NCI-H1048 (cell line): ENCODE measurements at regions not wholly inside any gene's neighbourhood (a gene's known extent, or its start where the extent isn't known, plus 50 kb on each side); places are given as distances from the start of the nearest gene placed in this dataset.
"Not testable (repeated sequence)": the region's sequence is repeated elsewhere in the genome, so short reads cannot be mapped to it uniquely, and the experiment has no call there.

Experiments used
- DNase-seq: peaks from one replicate; lab custom pipeline; 2025; lab: John Stamatoyannopoulos, UW

GRCh38 chr3:174336784-174337183 is 522.4 kb upstream of the NAALADL2 start:
- no peak for DNase-seq

- DNase-seq: no peak
Measured at GRCh38 chr3:174337227-174337626, 521.9 kb upstream of the NAALADL2 start.

- no peak for DNase-seq
Measured at GRCh38 chr3:174340624-174341587, 518.2 kb upstream of the NAALADL2 start.

- DNase-seq: no peak
Measured at GRCh38 chr3:174342171-174342570, 517.0 kb upstream of the NAALADL2 start.

- DNase-seq: no peak
Measured at GRCh38 chr3:174342941-174343501, 516.1 kb upstream of the NAALADL2 start.

- DNase-seq: no peak
Measured at GRCh38 chr3:174346141-174346540, 513.0 kb upstream of the NAALADL2 start.

- DNase-seq: no peak
Measured at GRCh38 chr3:174346571-174346970, 512.6 kb upstream of the NAALADL2 start.

- DNase-seq: no peak
Measured at GRCh38 chr3:174347474-174348138, 511.5 kb upstream of the NAALADL2 start.

GRCh38 chr3:174352227-174352626 is 506.9 kb upstream of the NAALADL2 start:
- no peak for DNase-seq

GRCh38 chr3:174355505-174355904 is 503.6 kb upstream of the NAALADL2 start:
- DNase-seq: no peak

- no peak for DNase-seq
Measured at GRCh38 chr3:174356596-174356995, 502.5 kb upstream of the NAALADL2 start.

- no peak for DNase-seq
Measured at GRCh38 chr3:174358252-174358651, 500.9 kb upstream of the NAALADL2 start.

GRCh38 chr3:174362556-174362955 is 496.6 kb upstream of the NAALADL2 start:
- no peak for DNase-seq

- DNase-seq: no peak
Measured at GRCh38 chr3:174363256-174363655, 495.9 kb upstream of the NAALADL2 start.

- no peak for DNase-seq
Measured at GRCh38 chr3:174365796-174366195, 493.3 kb upstream of the NAALADL2 start.

- not testable (repeated sequence) for DNase-seq
Measured at GRCh38 chr3:174366904-174367303, 492.2 kb upstream of the NAALADL2 start.

GRCh38 chr3:174376346-174376745 is 482.8 kb upstream of the NAALADL2 start:
- DNase-seq: no peak

GRCh38 chr3:174377096-174377495 is 482.0 kb upstream of the NAALADL2 start:
- DNase-seq: no peak

GRCh38 chr3:174377684-174378083 is 481.4 kb upstream of the NAALADL2 start:
- DNase-seq: no peak

GRCh38 chr3:174382878-174383277 is 476.3 kb upstream of the NAALADL2 start:
- no peak for DNase-seq

GRCh38 chr3:174387736-174388135 is 471.4 kb upstream of the NAALADL2 start:
- no peak for DNase-seq

- no peak for DNase-seq
Measured at GRCh38 chr3:174397848-174398247, 461.3 kb upstream of the NAALADL2 start.

- DNase-seq: no peak
Measured at GRCh38 chr3:174398761-174399160, 460.4 kb upstream of the NAALADL2 start.
